Type B pancreatic cell (in vitro differentiated cells): ENCODE measurements at regions not wholly inside any gene's neighbourhood (a gene's known extent, or its start where the extent isn't known, plus 50 kb on each side); places are given as distances from the start of the nearest gene placed in this dataset.
A peak's percentile ranks its signal among the peaks of the same experiment; 100 is the strongest.
"Not testable (repeated sequence)": the region's sequence is repeated elsewhere in the genome, so short reads cannot be mapped to it uniquely, and the experiment has no call there.

Experiments
- DNase-seq: peaks from one replicate; pipeline ENCODE4 v3.0.0; 2021; ENCODE audit warnings: mixed read lengths; ENCODE audit not compliant: unreplicated experiment; ENCODE audit errors: extremely low spot score
- H3K27ac Mint-ChIP-seq: 2 replicates; pipeline ENCODE4 v1.8.0; 2021; ENCODE audit warnings: mild to moderate bottlenecking, mixed read lengths
- H3K27me3 Mint-ChIP-seq: 2 replicates; pipeline ENCODE4 v1.8.0; 2021; ENCODE audit warnings: mixed read lengths
- H3K36me3 Mint-ChIP-seq: 2 replicates; pipeline ENCODE4 v1.8.0; 2021; ENCODE audit warnings: mixed read lengths
- H3K4me1 Mint-ChIP-seq: one replicate; pipeline ENCODE4 v1.8.0; 2021; ENCODE audit warnings: mixed read lengths; ENCODE audit not compliant: unreplicated experiment
- H3K4me3 Mint-ChIP-seq: 2 replicates; pipeline ENCODE4 v1.8.0; 2021; ENCODE audit warnings: mild to moderate bottlenecking, mixed read lengths
- H3K9me3 Mint-ChIP-seq: 2 replicates; pipeline ENCODE4 v1.8.0; 2021; ENCODE audit warnings: mixed read lengths
- CTCF ChIP-seq: fragments of 200-600 bp; sonication (generic); conservative IDR thresholded peaks from 2 replicates; pipeline ENCODE4 v1.5.0; 2021; ENCODE audit warnings: antibody characterized with exemption, mild to moderate bottlenecking

- Mint-ChIP-seq H3K4me3 (no peak overlapping the region), H3K27ac (no peak overlapping the region), H3K4me1 (no peaks in the 10 kb centered on the region), H3K27me3 (peaks cover 10% of the 10 kb centered on the region), H3K36me3 (no peaks in the 10 kb centered on the region), H3K9me3 (no peaks in the 10 kb centered on the region)
- TF ChIP-seq CTCF = peak; percentile 77
- DNase-seq = no peak
These were observed 438.4 kb upstream of the OR4E1 start for GRCh38 chr14:22112004-22112403.

GRCh38 chr14:22107753-22108152 is 434.1 kb upstream of the OR4E1 start:
- peaks cover 14% of the 10 kb centered on the region for H3K27me3 Mint-ChIP-seq
- H3K27ac Mint-ChIP-seq = no peak overlapping the region
- no peak for TF ChIP-seq CTCF
- no peak for DNase-seq
- H3K4me3 Mint-ChIP-seq = no peak overlapping the region
- no peaks in the 10 kb centered on the region for H3K9me3 Mint-ChIP-seq
- H3K4me1 Mint-ChIP-seq = no peaks in the 10 kb centered on the region
- no peaks in the 10 kb centered on the region for H3K36me3 Mint-ChIP-seq

- H3K4me3 Mint-ChIP-seq = no peak overlapping the region
- TF ChIP-seq CTCF = peak; percentile 56
- H3K27ac Mint-ChIP-seq = no peak overlapping the region
- peaks cover 8% of the 10 kb centered on the region for H3K27me3 Mint-ChIP-seq
- DNase-seq = no peak
- H3K9me3 Mint-ChIP-seq = no peaks in the 10 kb centered on the region
- no peaks in the 10 kb centered on the region for H3K4me1 Mint-ChIP-seq
- no peaks in the 10 kb centered on the region for H3K36me3 Mint-ChIP-seq
These were observed 433.4 kb upstream of the OR4E1 start for GRCh38 chr14:22106700-22107697.

GRCh38 chr14:22105624-22106006 is 432.0 kb upstream of the OR4E1 start:
- H3K4me3 Mint-ChIP-seq = no peak overlapping the region
- no peak overlapping the region for H3K27ac Mint-ChIP-seq
- TF ChIP-seq CTCF = no peak
- DNase-seq = no peak
- H3K4me1 Mint-ChIP-seq = no peaks in the 10 kb centered on the region
- no peaks in the 10 kb centered on the region for H3K9me3 Mint-ChIP-seq
- no peaks in the 10 kb centered on the region for H3K36me3 Mint-ChIP-seq
- H3K27me3 Mint-ChIP-seq = peaks cover 8% of the 10 kb centered on the region

GRCh38 chr14:22105006-22105623 is 431.5 kb upstream of the OR4E1 start:
- no peak for TF ChIP-seq CTCF
- Mint-ChIP-seq H3K36me3 (no peaks in the 10 kb centered on the region), H3K27me3 (peaks cover 8% of the 10 kb centered on the region), H3K27ac (no peak overlapping the region), H3K9me3 (no peaks in the 10 kb centered on the region), H3K4me1 (no peaks in the 10 kb centered on the region), H3K4me3 (no peak overlapping the region)
- DNase-seq = no peak

- not testable (repeated sequence) for DNase-seq
- peaks cover 22% of the 10 kb centered on the region for H3K27me3 Mint-ChIP-seq
These were observed 427.1 kb upstream of the OR4E1 start for GRCh38 chr14:22100764-22101120.

More at GRCh38 chr14:22100764-22101120, 427.1 kb upstream of the OR4E1 start:
- not testable (repeated sequence) for H3K9me3 Mint-ChIP-seq, H3K27ac Mint-ChIP-seq, H3K4me3 Mint-ChIP-seq, H3K36me3 Mint-ChIP-seq, H3K4me1 Mint-ChIP-seq
